ENCODE measurements at regions not wholly inside any gene's neighbourhood (a gene's known extent, or its start where the extent isn't known, plus 50 kb on each side); places are given as distances from the start of the nearest gene placed in this dataset.
"Not testable (repeated sequence)": the region's sequence is repeated elsewhere in the genome, so short reads cannot be mapped to it uniquely, and the experiment has no call there.

- no peak for DNase-seq
These were observed 756.1 kb upstream of the PCDH9 start for GRCh38 chr13:67986234-67986633.

GRCh38 chr13:67977066-67977465, 746.9 kb upstream of the PCDH9 start:
- DNase-seq, result no peak

- no peak for DNase-seq
These were observed 741.2 kb upstream of the PCDH9 start for GRCh38 chr13:67971291-67971690.

- no peak for DNase-seq
These were observed 736.9 kb upstream of the PCDH9 start for GRCh38 chr13:67967031-67967430.

DNA sequence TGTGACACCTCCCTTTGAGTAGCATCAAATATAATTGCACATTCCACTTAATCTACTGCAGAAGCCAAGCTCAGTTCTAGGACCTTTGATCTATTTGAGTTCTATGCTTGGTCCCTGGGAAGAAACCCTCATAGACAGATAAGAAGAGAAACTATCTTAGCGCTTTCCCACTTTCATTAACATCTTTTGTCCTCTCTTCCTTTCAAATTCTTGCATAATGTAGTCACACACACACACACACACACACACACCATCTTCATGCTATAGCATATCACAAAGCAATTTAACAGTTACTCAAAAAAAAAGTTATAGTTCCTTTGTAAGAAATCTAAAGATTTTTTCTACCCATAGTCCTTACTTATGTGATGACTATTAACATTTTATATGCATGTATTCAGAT, 735.9 kb upstream of the PCDH9 start:
- no peak for DNase-seq

GRCh38 chr13:67964986-67965385, 734.9 kb upstream of the PCDH9 start:
- no peak for DNase-seq

DNA sequence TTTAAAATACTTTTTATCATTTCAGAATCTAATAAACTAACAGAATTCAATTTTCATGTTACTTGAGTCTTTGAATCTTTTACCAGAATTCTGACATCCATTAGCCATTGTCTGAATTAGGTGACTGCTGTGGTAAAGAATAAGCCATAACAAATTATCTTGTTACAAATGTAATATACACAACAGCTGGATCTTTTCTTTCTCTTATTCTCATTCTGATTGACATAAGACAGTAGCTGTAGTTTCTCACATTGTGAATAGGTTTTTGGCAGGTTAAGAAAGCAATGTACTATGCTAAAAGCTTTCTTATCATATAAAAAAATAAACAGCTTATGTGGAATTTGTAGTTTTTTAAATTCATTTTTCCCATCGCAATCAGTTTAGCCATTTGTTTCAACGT, 734.0 kb upstream of the PCDH9 start:
- DNase-seq, result no peak

DNA sequence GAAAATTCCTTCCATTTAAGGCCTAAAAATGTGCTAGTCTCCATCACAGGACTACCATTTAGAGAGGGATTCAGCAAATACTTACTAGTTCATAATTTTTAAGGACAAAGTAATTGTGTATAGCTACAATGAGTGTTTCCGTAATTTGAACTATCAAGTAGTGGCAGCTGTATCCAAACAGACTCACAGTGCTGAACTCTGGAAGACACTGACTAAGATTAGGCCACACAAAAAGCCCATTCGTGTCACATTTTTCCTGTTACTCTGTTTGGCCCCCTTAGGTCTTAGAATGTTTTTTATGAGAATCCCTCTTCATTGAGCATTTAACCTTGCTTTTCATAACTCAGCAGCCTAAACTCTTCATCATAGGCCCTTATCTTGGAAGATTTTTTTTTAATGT, 731.2 kb upstream of the PCDH9 start:
- DNase-seq, result no peak

GRCh38 chr13:67951431-67951830, 721.3 kb upstream of the PCDH9 start:
- no peak for DNase-seq

DNA sequence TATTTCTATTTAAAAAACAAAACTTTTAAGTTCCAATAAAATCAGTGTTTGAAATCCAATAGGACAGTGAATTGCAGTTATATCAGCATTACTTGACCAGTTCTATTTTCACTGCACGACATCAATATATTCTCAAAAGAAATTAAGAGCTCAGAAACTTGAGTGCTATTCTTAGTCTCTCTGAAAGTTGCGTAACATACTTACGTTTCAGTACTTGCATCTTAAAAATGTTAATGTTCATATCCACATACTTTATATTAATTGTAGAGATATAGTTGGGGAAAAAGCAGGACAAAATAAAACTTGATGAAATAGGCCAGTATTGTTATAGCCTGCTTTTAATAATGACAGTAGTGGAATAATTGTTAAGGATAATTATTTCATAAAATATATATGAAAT, 720.5 kb upstream of the PCDH9 start:
- no peak for DNase-seq

DNA sequence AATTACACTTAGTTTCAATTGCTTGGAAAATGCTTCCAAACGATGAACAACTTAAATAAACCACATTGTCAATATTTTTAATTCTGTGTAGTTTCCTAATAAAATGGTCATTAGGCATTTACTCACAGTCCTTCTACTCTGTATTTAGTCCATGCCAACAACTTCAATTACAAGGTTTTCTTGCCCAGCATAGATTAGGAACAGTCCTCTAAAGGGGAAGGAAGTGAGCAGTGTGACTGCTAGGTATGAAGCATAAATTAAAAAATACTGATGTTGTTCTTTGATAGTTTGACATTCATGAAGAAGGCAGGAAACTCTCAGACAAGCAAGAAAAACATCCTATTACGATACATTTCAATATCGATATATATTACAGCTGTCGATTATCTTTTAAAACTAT, 716.0 kb upstream of the PCDH9 start:
- no peak for DNase-seq

DNA sequence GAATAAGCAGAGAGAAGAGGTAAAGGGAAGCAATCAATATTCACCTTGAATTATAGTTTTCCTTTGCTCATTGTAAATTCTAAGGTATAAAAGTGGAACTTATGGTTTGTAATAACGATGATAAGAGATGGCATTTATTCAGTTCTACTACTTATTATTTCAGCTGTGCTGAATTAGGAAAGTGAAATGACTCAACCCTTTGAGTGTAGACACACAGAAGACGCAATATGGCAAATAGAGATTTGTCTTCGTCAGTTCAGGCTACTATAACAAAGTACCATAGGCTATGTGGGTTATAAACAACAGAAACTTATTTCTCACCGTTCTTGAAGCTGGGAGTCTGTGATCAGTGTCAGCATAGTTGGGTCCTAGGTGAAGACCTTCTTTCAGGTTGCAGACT, 713.0 kb upstream of the PCDH9 start:
- DNase-seq, result no peak

GRCh38 chr13:67935626-67936025, 705.5 kb upstream of the PCDH9 start:
- no peak for DNase-seq

DNA sequence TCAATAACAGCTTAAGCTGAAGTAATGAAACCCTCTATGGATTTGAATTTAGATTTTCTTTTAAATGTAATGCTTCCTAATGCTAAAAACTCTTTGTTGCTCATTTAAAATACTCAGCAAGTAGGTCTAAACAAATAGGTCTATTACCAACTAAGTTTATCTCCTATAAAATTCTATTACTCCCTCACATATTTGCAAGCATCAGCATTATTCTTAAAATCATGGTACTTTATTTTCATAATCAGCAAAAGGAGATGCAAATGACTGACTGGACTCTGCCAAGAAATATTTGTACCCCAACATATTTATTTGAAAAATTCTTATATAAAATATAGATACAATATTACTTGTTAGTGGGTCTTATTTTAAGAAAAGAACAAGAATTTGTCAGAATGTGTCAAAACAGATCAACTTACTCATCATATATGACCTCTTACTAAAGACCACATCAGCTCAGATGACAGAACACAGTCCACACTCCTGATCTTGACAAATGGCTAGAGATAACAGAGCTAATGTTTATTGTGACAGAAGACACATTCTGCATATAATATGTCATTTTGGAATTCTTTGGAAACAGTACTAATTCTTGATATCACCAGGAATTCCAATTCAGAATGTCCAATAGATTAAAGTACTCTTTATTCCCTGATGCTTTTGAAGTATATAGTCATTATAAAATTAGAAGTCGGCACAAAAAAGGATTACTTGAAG, 704.6 kb upstream of the PCDH9 start:
- no peak for DNase-seq

DNA sequence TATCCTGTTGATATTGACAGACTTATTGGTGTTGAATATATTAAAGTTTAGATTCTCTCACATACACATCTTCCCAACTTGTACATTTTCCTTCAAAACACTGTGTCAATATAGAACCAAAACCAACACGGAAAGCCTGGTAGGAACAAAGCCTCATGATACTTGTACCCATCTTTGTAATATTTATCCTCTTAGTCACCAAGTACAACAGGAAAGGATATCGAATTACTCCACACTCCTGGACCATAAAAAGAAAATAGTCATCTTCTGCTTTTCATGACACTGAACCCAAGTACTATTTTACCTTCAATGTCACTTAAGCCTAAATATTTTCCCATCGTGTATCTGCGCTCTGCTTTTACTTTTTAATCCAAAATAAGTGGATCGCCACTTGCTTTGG, 702.9 kb upstream of the PCDH9 start:
- DNase-seq, result no peak

DNA sequence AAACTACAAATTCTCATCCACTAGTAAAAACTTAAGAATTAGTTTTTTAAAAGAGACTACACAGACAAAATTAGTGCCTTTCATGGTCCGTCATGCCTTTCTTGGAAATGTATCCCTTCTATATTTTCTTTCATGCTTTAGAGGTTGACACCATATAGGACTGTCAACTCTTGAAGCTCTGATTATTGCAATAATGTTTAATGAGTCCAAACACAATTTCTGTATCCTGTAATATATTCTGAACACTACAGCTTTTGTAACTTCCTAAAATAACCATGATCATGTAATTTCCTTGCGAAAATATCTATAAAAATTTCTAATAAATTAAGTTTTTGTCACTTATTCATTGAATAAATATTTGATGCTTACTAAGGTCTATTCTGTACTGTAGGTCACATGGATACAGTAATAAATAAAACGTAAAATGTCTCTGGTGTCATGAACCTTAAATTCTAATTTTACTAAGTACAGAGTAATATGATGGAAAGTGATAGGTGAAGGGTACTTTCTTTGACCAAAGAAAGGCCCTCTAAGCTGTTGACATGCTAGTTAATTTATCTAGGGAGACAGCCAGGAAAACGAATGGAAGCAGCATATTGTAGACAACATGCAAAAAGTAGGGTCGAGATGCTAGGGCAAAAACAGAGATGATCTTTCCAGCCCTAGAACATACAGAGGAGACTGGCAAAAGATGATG, 687.3 kb upstream of the PCDH9 start:
- DNase-seq, result no peak

DNA sequence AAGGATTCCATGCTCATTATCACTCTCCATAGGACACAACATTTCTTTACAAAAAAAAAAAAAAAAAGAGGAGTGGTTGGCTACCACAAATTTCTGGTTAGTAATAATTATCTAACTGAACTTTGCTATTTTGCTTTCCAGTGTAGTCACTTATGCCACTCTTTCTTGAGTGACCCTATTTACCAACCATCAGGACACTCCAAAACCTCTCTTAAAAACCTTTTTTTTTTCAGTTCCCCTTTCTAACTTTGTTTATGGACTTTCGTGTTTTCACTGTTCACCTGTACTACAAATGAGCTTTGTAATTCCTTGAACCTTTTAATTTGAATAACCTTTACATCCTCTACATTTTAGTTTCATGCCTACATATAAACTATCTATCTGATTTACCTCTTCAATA, 686.5 kb upstream of the PCDH9 start:
- no peak for DNase-seq

GRCh38 chr13:67914535-67914934, 684.4 kb upstream of the PCDH9 start:
- no peak for DNase-seq

DNA sequence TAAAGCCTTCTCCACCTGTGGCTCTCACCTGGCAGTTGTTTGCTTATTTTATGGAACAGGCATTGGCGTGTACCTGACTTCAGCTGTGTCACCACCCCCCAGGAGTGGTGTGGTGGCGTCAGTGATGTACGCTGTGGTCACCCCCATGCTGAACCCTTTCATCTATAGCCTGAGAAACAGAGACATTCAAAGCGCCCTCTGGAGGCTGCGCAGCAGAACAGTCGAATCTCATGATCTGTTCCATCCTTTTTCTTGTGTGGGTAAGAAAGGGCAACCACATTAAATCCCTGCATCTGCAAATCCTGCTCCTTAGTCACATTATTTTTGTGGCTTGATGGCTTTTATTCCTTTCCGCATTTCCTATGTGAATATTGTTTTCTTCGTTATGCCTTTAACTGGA, 672.8 kb upstream of the PCDH9 start:
- DNase-seq, result not testable (repeated sequence)

DNA sequence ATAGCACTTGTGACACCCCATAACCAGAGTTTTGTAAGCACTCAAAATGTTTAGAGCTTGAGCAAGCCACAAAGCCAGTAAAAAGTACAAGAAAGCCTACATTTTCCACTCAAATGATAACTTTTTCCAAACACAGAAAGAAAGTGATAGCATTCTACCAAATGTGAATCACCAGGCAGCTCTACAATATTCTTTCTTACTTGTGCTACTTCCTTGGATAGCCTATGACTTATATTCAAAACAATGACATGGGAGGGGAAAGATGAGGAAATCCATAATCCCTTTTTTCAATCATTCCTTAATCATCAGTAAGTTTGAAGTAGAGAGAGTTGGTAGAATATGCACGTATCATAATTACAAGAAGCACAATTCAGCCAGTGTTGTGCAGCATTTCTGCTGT, 650.8 kb upstream of the PCDH9 start:
- no peak for DNase-seq

DNA sequence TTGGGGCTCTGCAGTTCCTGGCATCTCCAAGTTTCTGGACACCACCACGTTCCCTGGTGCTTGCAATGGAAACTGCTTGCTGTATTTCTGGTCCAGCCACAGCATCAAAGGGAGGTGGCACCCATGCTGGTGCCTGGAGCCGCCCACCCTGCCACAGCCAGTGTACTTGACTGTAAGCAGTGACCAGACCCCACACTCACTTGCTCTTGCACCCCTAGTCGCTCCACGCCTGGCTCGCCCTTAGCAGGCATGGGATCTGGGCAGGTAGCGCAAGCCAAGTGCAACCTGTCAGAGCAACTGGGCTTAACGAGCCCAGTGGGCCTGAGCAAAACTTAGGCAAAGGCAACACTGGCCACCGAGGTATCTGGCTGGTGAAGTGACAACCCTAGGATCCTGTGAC, 648.2 kb upstream of the PCDH9 start:
- DNase-seq, result no peak

DNA sequence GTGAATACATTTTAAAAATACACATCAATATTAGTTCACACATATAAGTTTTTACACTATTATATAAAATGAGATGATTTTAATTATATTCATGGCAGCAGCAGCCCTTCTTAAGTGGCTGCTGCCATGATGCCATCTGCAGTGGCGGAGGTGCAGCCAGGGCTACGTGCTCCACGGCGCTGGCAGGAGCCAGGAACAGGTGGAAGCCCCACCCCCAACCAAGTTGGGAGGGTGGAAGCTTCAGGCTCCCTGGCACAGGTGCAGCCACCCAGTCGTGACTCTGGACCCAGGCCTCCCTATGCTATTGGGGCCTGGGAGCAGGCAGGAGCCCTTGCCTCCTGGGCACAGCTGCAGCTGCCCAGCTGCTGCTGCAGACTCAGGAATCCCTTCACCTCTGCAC, 646.9 kb upstream of the PCDH9 start:
- no peak for DNase-seq

- DNase-seq, result no peak
These were observed 637.1 kb upstream of the PCDH9 start for GRCh38 chr13:67867206-67867605.

DNA sequence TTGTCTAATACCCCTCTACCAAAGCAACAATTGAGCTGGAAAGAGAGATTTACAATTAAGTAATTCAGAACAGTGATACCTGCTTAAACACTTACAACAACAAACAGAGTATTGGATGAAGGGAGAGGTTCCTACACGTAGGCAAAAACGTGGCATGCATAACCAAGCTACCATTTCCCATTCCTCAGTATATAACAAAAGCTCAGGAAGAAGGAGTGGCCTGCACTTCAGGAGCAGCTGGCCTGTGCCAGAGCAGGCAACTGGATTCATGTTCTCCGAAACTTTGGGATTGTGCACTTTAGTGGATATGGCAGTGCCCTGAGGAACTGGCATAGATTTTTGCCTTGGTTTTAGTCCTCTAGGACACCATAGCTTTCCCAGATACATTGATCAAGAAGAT, 630.2 kb upstream of the PCDH9 start:
- no peak for DNase-seq

DNA sequence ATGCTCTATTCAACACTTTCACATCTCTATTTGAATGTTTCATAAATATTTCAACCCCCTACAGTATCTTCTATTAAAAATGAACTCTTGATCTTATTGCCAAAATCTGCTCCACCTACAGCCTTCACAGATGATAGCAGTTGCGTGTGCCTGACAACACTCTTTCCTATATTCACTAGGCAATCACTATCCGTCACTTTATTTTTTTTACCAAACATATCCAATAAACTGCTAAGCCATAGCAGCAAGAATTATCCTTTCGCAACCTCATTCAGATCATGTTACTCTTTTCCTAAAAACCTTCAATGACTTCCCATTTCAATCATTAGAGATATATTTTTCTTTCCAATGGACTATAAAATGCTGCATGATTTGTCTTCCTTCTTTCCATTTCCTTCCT, 629.8 kb upstream of the PCDH9 start:
- DNase-seq, result no peak

Data from CD4-positive, alpha-beta T cell treated with Interferon alpha-2 for 1 hour (primary cell).